ENCODE measurements at regions not wholly inside any gene's neighbourhood (a gene's known extent, or its start where the extent isn't known, plus 50 kb on each side); places are given as distances from the start of the nearest gene placed in this dataset.

GRCh38 chr12:83818881-83819280, 1093.7 kb downstream of the SLC6A15 start:
- TF ChIP-seq CTCF (IDR thresholded peaks at IDR 0.05 in 8 of 11, conservative IDR thresholded peaks at IDR 0.05 in 3 of 11) (no peak), POLR2A (IDR thresholded peaks at IDR 0.05) (no peak), POLR2AphosphoS5 (IDR thresholded peaks at IDR 0.05) (no peak)

Data from spleen (tissue), 7 donors.